H9 (cell line): ENCODE measurements at regions not wholly inside any gene's neighbourhood (a gene's known extent, or its start where the extent isn't known, plus 50 kb on each side); places are given as distances from the start of the nearest gene placed in this dataset.

Source experiments
- DNase-seq: peaks from one replicate; pipeline ENCODE4 v3.0.0-alpha.2; 2017
- H2AFZ ChIP-seq: one replicate; pipeline ENCODE4 v1.6.1; 2013; ENCODE audit warnings: mild to moderate bottlenecking, low read length, control low read depth, moderate library complexity
- H2AK5ac ChIP-seq: 2 replicates; pipeline ENCODE4 v1.6.1; 2013; ENCODE audit warnings: low read length, control low read depth, mixed read lengths; ENCODE audit not compliant: insufficient read length
- H2BK120ac ChIP-seq: one replicate; pipeline ENCODE4 v1.6.1; 2013; ENCODE audit warnings: low read depth, mild to moderate bottlenecking, low read length, control low read depth, inconsistent platforms; ENCODE audit not compliant: poor library complexity, severe bottlenecking
- H2BK12ac ChIP-seq: 2 replicates; pipeline ENCODE4 v1.6.1; 2013; ENCODE audit warnings: low read length, control low read depth, mixed read lengths, low read depth; ENCODE audit not compliant: insufficient read length
- H2BK15ac ChIP-seq: 2 replicates; pipeline ENCODE4 v1.6.1; 2013; ENCODE audit warnings: low read depth, low read length, control low read depth
- H2BK20ac ChIP-seq: one replicate; pipeline ENCODE4 v1.6.1; 2013; ENCODE audit warnings: low read depth, mild to moderate bottlenecking, low read length, control low read depth, inconsistent platforms; ENCODE audit not compliant: poor library complexity, severe bottlenecking
- H2BK5ac ChIP-seq: 2 replicates; pipeline ENCODE4 v1.6.1; 2013; ENCODE audit warnings: low read length, control low read depth, mixed read lengths; ENCODE audit not compliant: insufficient read length
- H3K14ac ChIP-seq: 2 replicates; pipeline ENCODE4 v1.6.1; 2013; ENCODE audit warnings: low read length, control low read depth; ENCODE audit not compliant: insufficient read depth
- H3K18ac ChIP-seq: 2 replicates; pipeline ENCODE4 v1.6.1; 2013; ENCODE audit warnings: low read depth, mild to moderate bottlenecking, mixed read lengths, low read length, control low read depth; ENCODE audit not compliant: insufficient read length
- H3K23ac ChIP-seq: 2 replicates; pipeline ENCODE4 v1.6.1; 2013; ENCODE audit warnings: low read length, control low read depth, mixed read lengths, low read depth; ENCODE audit not compliant: insufficient read length
- H3K23me2 ChIP-seq: 2 replicates; pipeline ENCODE4 v1.6.1; 2013; ENCODE audit warnings: low read depth, mild to moderate bottlenecking, mixed read lengths, low read length, control low read depth; ENCODE audit not compliant: insufficient read length, poor library complexity, severe bottlenecking
- H3K27ac ChIP-seq: 2 replicates; pipeline ENCODE4 v1.5.1; 2013; ENCODE audit warnings: low read length, control low read depth, mixed read lengths, low read depth; ENCODE audit not compliant: insufficient read length
- H3K27me3 ChIP-seq: 2 replicates; pipeline ENCODE4 v1.6.1; 2013; ENCODE audit warnings: low read length, control low read depth, inconsistent platforms; ENCODE audit not compliant: insufficient read depth
- H3K4ac ChIP-seq: 2 replicates; pipeline ENCODE4 v1.6.1; 2013; ENCODE audit warnings: low read depth, mild to moderate bottlenecking, control low read depth, inconsistent platforms, low read length, moderate library complexity
- H3K4me1 ChIP-seq: 2 replicates; pipeline ENCODE4 v1.6.1; 2013; ENCODE audit warnings: low read length, control low read depth, inconsistent platforms; ENCODE audit not compliant: insufficient read depth
- H3K4me2 ChIP-seq: 2 replicates; pipeline ENCODE4 v1.6.1; 2013; ENCODE audit warnings: low read length, control low read depth, mixed read lengths; ENCODE audit not compliant: insufficient read length, insufficient read depth
- H3K56ac ChIP-seq: 2 replicates; pipeline ENCODE4 v1.6.1; 2013; ENCODE audit warnings: low read depth, mild to moderate bottlenecking, mixed read lengths, low read length, control low read depth; ENCODE audit not compliant: insufficient read length
- H3K79me1 ChIP-seq: 2 replicates; pipeline ENCODE4 v1.6.1; 2013; ENCODE audit warnings: low read depth, mild to moderate bottlenecking, moderate library complexity, low read length, control low read depth, inconsistent platforms; ENCODE audit not compliant: insufficient read depth, poor library complexity, severe bottlenecking
- H3K79me2 ChIP-seq: 2 replicates; pipeline ENCODE4 v1.6.1; 2013; ENCODE audit warnings: low read length, control low read depth, inconsistent platforms; ENCODE audit not compliant: insufficient read depth
- H3K9ac ChIP-seq: 2 replicates; pipeline ENCODE4 v1.6.1; 2013; ENCODE audit warnings: low read length, control low read depth, mixed read lengths; ENCODE audit not compliant: insufficient read length; ENCODE audit errors: extremely low read depth
- H3K9me3 ChIP-seq: one replicate; pipeline ENCODE4 v1.6.1; 2013; ENCODE audit warnings: low read depth, low read length, inconsistent platforms; ENCODE audit not compliant: control insufficient read depth
- H3T11ph ChIP-seq: one replicate; pipeline ENCODE4 v1.6.1; 2013; ENCODE audit warnings: mild to moderate bottlenecking, low read length, control low read depth, inconsistent platforms
- H4K20me1 ChIP-seq: one replicate; pipeline ENCODE4 v1.6.1; 2013; ENCODE audit not compliant: control insufficient read depth, insufficient read length, insufficient read depth
- H4K5ac ChIP-seq: 2 replicates; pipeline ENCODE4 v1.6.1; 2013; ENCODE audit warnings: low read depth, mild to moderate bottlenecking, mixed read lengths, low read length, control low read depth; ENCODE audit not compliant: insufficient read length
- H4K8ac ChIP-seq: replicated peaks from 2 replicates; pipeline ENCODE4 v1.6.1; 2013; ENCODE audit warnings: low read length, control low read depth, mixed read lengths, low read depth; ENCODE audit not compliant: insufficient read length
- H4K91ac ChIP-seq: 2 replicates; pipeline ENCODE4 v1.6.1; 2013; ENCODE audit warnings: low read depth, mild to moderate bottlenecking, moderate library complexity, mixed read lengths, low read length, control low read depth; ENCODE audit not compliant: insufficient read length
- H3K27ac Mint-ChIP-seq, 3 experiments: 2 replicates in 2 of 3; 3 replicates in 1 of 3; pipeline ENCODE4 v1.8.0; 2020 to 2021; ENCODE audit warnings: mixed read lengths in 3 of 3, mild to moderate bottlenecking in 1 of 3, moderate library complexity in 1 of 3
- H3K27me3 Mint-ChIP-seq: 2 replicates; pipeline ENCODE4 v1.8.0; 2021; ENCODE audit warnings: low read depth, mild to moderate bottlenecking, moderate library complexity, mixed read lengths
- H3K36me3 Mint-ChIP-seq, 3 experiments: 2 replicates in 2 of 3; 3 replicates in 1 of 3; pipeline ENCODE4 v1.8.0; 2020 to 2021; ENCODE audit warnings: low read depth in 3 of 3, mixed read lengths in 3 of 3; ENCODE audit not compliant: insufficient read depth in 1 of 3
- H3K4me1 Mint-ChIP-seq, 2 experiments: 2 replicates each; pipeline ENCODE4 v1.8.0; 2020; ENCODE audit warnings: mixed read lengths in 2 of 2
- H3K4me3 Mint-ChIP-seq, 2 experiments: 2 replicates in 1 of 2; 3 replicates in 1 of 2; pipeline ENCODE4 v1.8.0; 2020 to 2021; ENCODE audit warnings: mild to moderate bottlenecking in 2 of 2, mixed read lengths in 2 of 2, moderate library complexity in 1 of 2
- H3K9me3 Mint-ChIP-seq, 2 experiments: 2 replicates in 1 of 2; 3 replicates in 1 of 2; pipeline ENCODE4 v1.8.0; 2020; ENCODE audit warnings: mild to moderate bottlenecking in 2 of 2, mixed read lengths in 2 of 2, moderate library complexity in 1 of 2
- CTCF ChIP-seq: fragments of 200-600 bp; sonication (generic); conservative IDR thresholded peaks from 3 replicates; pipeline ENCODE4 v1.8.0; 2021; ENCODE audit warnings: antibody characterized with exemption, mild to moderate bottlenecking
- WGBS: extraction: QIAGEN DNeasy Blood & Tissue Kit; methylation state at CpG from one replicate; pipeline ENCODE4 v1.1.7; 2013; ENCODE audit warnings: missing lambda C conversion rate, low lambda C conversion rate, mixed read lengths; ENCODE audit not compliant: insufficient read length; ENCODE audit errors: extremely low coverage; 5-methylcytosine and 5-hydroxymethylcytosine counted together

GRCh38 chr21:24729568-24729967, 877.7 kb downstream of the MRPL39 start:
- no peaks in the 10 kb centered on the region for H3K4me1 ChIP-seq
- no peak overlapping the region for H3T11ph ChIP-seq
- no peak overlapping the region for H4K5ac ChIP-seq
- H3K9me3 ChIP-seq: no peaks in the 10 kb centered on the region
- Mint-ChIP-seq H3K27ac (no peak overlapping the region), H3K27me3 (no peaks in the 10 kb centered on the region), H3K36me3 (no peaks in the 10 kb centered on the region), H3K4me1 (no peaks in the 10 kb centered on the region), H3K9me3 (peaks cover 20 to 43% of the 10 kb centered on the region in 2 experiments), H3K4me3 (no peak overlapping the region)
- H3K18ac ChIP-seq: no peak overlapping the region
- H3K56ac ChIP-seq: no peak overlapping the region
- no peaks in the 10 kb centered on the region for H4K20me1 ChIP-seq
- no peak overlapping the region for H3K4ac ChIP-seq
- TF ChIP-seq CTCF: no peak
- H2BK5ac ChIP-seq: no peak overlapping the region
- H2BK120ac ChIP-seq: no peak overlapping the region
- WGBS: no CpG with 5 or more reads among the region's 3 CpGs
- H3K23me2 ChIP-seq: no peaks in the 10 kb centered on the region
- no peaks in the 10 kb centered on the region for H3K79me2 ChIP-seq
- no peak overlapping the region for H2BK12ac ChIP-seq
- H3K27me3 ChIP-seq: no peaks in the 10 kb centered on the region
- no peak overlapping the region for H2BK15ac ChIP-seq
- no peak overlapping the region for H2AK5ac ChIP-seq
- no peak for DNase-seq
- H3K9ac ChIP-seq: no peak overlapping the region
- H4K8ac ChIP-seq: no peak overlapping the region
- no peaks in the 10 kb centered on the region for H3K79me1 ChIP-seq
- no peak overlapping the region for H2AFZ ChIP-seq
- H3K23ac ChIP-seq: no peak overlapping the region
- H3K4me2 ChIP-seq: no peak overlapping the region
- no peak overlapping the region for H3K27ac ChIP-seq
- H4K91ac ChIP-seq: no peak overlapping the region
- H3K14ac ChIP-seq: no peak overlapping the region
- no peak overlapping the region for H2BK20ac ChIP-seq
